Renal cortical epithelial cell (primary cell): ENCODE measurements at regions not wholly inside any gene's neighbourhood (a gene's known extent, or its start where the extent isn't known, plus 50 kb on each side); places are given as distances from the start of the nearest gene placed in this dataset.
A peak's percentile ranks its signal among the peaks of the same experiment; 100 is the strongest.
"Not testable (repeated sequence)": the region's sequence is repeated elsewhere in the genome, so short reads cannot be mapped to it uniquely, and the experiment has no call there.

ENCODE experiments used
- DNase-seq: peaks from one replicate; pipeline ENCODE4 v3.0.0-alpha.2; 2011; ENCODE audit warnings: low read depth

DNA sequence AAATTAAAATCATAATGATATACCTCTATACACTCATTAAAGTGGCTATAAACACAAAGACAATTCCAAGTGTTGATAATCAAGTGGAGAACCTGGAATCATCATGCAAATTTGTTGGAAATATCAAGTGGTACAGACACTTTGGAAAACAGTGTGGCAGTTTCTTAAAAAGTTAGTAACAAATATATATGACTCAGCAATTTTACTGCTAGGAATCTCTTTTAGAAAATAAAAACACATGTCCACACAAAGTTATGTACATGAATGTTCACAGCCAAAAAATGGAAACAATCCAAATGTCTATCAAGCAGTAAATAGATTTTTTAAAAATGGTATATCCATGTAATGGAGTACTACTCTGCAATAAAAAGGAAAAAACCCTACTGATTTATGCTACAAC, 375.6 kb downstream of the HLX start:
- no peak for DNase-seq

DNA sequence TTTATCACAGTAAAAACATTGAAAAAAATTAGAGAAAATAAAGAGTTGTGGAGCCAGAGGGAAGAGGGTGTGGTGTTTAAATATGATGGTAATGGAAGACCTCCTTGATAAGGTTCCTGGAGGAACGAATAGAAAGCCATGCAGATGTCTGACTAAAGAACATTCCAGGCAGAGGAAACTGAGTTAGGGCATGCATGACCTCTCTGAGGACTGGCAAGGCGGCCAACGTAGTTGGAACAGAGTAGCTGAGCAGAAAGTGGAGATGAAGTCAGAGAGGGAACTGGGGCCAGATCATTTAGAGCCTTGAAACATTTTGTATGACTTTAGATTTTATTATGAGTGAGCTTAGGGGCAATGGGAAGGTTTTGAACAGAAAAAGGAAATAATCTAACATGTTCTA, 377.5 kb downstream of the HLX start:
- no peak for DNase-seq

GRCh38 chr1:221257548-221257947, 378.3 kb downstream of the HLX start:
- DNase-seq = not testable (repeated sequence)

DNA sequence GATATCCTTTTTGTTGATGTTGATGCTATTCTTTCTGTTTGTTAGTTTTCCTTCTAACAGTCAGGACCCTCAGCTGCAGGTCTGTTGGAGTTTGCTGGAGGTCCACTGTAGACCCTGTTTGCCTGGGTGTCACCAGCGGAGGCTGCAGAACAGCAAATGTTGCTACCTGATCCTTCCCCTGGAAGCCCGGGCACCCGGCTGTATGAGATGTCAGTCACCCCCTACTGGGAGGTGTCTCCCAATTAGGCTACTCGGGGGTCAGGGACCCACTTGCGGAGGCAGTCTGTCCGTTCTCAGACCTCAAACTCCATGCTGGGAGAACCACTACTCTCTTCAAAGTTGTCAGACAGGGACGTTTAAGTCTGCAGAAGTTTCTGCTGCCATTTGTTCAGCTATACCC, 383.4 kb downstream of the HLX start:
- DNase-seq = not testable (repeated sequence)

GRCh38 chr1:221263831-221264767, 384.9 kb downstream of the HLX start:
- peak; percentile 73 for DNase-seq

DNA sequence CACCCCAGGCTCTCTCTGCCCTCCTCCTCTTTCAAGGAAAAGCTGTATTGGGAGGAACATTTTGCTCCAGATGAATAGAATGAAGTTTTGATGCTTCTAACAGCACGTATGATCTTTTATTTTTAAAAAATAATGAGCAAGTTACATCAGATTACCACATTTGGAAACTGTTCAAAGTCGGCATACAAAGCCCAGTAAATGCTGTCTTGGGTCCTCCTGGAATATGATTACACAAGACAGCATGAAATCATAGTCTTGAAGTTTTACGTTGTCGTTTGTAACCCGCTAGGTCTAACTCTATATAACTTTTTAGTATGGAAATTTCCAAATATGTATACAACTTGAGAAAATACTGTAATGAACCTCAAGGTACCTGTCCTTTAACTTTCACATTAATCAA, 385.6 kb downstream of the HLX start:
- DNase-seq = no peak

GRCh38 chr1:221268295-221268694, 389.1 kb downstream of the HLX start:
- DNase-seq = peak; percentile 59

- DNase-seq = no peak
Observed at GRCh38 chr1:221271701-221272100, 392.5 kb downstream of the HLX start.

GRCh38 chr1:221272940-221273339, 393.7 kb downstream of the HLX start:
- DNase-seq = peak; percentile 6

DNA sequence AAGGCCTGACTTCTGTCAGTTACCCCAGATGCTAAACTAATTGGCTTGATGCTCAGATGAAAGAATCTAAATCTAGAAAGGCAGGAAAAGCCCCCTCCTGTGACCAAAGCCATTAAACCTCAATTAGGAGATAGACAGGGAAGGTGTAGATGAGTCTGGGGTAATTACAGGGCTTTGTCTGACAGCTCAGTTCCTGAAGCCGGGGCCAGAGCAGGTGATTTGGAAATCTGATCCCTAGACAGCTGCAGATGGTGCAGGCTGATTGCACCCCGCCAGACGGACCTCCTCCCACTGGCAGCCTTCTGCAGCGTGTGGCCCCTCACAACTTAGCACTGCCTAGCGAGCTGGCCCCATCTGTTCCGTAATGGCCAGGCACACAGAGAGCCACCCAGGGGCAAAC, 395.1 kb downstream of the HLX start:
- DNase-seq = no peak

- DNase-seq = peak; percentile 79
Observed at GRCh38 chr1:221276896-221277409, 397.7 kb downstream of the HLX start.

GRCh38 chr1:221279146-221279545, 399.9 kb downstream of the HLX start:
- no peak for DNase-seq

- DNase-seq = no peak
Observed at GRCh38 chr1:221283532-221283931, 404.3 kb downstream of the HLX start.

DNA sequence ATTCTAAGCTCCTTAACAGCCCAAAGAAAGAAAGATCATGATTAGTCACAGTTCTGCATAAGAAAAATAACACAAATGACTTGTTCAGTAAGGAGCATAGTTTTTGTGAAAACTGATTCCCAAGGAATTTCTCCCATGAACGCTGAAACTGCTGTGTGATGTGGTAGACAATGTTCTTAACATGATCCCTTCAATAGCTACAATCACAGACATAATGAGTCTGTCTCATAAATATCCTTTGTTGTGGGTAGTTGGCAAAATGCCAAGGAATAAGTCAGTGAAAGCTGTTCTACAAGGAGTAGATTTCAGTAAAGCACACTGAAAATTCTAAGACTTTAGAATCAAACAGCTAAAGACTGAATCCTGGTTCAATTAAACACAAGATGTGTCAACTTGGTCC, 404.8 kb downstream of the HLX start:
- DNase-seq = peak; percentile 78

DNA sequence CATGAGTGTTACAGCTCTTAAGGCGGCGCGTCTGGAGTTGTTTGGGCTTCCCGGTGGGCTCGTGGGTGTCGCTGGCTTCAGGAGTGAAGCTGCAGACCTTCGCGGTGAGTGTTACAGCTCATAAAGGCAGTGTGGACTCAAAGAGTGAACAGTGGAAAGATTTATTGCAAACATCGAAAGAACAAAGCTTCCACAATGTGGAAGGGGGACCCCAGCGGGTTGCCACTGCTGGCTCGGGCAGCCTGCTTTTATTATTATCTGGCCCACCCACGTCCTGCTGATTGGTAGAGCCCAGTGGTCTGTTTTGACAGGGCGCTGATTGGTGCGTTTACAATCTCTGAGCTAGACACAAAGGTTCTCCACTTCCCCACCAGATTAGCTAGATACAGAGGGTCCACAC, 405.7 kb downstream of the HLX start:
- not testable (repeated sequence) for DNase-seq

DNA sequence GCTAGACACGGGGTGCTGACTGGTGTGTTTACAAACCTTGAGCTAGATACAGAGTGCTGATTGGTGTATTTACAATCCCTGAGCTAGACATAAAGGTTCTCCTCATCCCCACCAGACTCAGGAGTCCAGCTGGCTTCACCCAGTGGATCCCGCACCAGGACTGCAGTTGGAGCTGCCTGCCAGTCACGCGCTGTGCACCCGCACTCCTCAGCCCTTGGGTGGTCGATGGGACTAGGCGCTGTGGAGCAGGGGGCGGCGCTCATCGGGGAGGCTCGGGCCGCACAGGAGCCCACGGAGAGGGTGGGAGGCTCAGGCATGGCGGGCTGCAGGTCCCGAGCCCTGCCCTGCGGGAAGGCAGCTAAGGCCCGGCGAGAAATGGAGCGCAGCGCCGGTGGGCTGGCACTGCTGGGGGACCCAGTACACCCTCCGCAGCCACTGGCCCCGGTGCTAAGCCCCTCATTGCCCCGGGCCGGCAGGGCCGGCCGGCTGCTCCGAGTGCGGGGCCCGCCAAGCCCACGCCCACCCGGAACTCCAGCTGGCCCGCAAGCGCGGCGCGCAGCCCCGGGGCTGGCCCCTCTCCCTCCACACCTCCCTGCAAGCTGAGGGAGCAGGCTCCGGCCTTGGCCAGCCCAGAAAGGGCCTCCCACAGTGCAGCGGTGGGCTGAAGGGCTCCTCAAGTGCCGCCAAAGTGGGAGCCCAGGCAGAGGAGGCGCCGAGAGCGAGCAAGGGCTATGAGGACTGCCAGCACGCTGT, 406.4 kb downstream of the HLX start:
- not testable (repeated sequence) for DNase-seq

DNA sequence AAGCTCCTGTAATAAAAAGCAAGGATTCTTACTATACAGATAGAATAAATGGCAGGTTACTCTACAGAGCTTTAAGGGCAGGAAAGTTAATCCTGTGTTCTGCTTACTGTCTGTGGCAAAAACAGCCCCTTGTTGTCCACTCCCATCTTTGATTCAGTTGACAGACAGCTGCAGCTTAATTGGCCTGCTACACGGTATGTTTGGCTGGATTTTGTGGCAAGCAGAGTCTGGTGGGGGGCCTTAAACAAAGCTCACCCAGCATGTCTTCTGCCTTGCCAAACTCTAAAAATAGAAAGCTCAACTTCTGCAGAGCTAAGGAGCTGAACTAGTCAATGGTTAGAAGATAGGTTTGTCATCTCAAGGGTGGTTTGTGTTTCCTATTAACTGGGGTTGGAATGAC, 407.2 kb downstream of the HLX start:
- DNase-seq = no peak

GRCh38 chr1:221289103-221289502, 409.9 kb downstream of the HLX start:
- DNase-seq = no peak

DNA sequence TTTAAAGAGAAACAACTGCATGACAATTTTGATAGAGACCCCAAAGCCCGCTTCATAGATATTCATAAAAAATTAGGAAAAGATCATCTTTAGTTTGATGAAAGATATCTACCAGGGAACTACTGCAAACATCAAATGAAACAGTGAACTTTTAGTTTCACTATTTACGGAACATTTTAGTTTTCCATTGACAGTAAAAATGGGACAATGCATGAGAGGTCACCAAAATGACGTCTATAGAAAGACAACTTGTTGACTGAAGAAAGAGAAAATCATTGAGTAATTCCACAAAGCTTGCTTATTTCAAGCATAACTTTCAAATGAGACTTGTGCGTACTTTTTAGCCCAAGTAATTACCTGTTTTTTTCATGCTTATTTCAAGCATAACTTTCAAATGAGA, 411.4 kb downstream of the HLX start:
- peak; percentile 50 for DNase-seq

- no peak for DNase-seq
Observed at GRCh38 chr1:221291113-221291512, 411.9 kb downstream of the HLX start.

DNA sequence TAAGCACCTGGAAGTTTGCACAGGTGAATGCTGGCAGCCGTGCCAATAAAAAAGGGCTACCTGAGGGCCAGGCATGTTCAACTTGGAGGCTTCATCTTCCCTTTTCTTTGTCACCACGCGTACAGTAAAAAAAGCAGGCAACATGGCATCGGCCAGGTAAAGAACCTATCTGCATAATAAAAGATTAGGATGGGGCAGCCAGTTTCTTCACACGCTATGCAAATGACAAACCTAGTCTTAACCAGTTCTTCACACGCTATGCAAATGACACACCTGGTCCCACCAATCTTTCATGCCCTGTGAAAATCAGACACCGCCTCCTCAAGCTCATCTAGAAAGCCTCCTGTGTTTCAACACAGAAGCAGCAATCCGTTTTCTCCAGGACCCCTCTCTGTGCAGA, 413.4 kb downstream of the HLX start:
- no peak for DNase-seq

- peak; percentile 57 for DNase-seq
Observed at GRCh38 chr1:221294242-221294641, 415.0 kb downstream of the HLX start.

DNA sequence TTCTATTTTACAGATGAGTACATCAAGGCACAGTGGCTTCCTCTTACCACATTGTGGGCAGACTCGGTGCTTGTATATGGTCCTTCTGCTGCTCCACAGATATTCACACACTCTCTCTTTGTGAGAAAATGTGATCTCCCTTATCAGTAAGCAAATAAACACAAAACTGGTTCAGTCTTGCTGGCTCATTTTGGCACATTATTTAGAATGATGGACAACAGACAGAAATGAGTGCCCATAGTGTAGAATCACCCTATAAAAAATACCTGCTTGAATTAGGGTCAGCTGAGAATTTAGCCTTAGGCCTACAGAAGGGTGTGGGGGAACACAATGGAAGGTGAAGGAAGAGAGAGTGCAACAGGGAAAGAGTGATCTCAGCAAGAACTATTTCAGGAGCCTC, 423.1 kb downstream of the HLX start:
- no peak for DNase-seq
